B cell (primary cell): ENCODE measurements at regions not wholly inside any gene's neighbourhood (a gene's known extent, or its start where the extent isn't known, plus 50 kb on each side); places are given as distances from the start of the nearest gene placed in this dataset.

Experiments
- CTCF ChIP-seq: fragments of 200-600 bp; IDR thresholded peaks from one replicate; pipeline ENCODE4 v1.8.0; 2022; ENCODE audit warnings: antibody characterized with exemption, mild to moderate bottlenecking
- EZH2 ChIP-seq: IDR thresholded peaks from 2 replicates; pipeline ENCODE4 v1.6.1; 2012; ENCODE audit warnings: borderline replicate concordance, low read depth, mild to moderate bottlenecking, moderate library complexity, low read length; ENCODE audit not compliant: insufficient read depth, poor library complexity, severe bottlenecking

- TF ChIP-seq CTCF (no peak), EZH2 (no peak)
Measured at GRCh38 chr7:67518580-67518979, 521.9 kb downstream of the TYW1 start.
